ENCODE measurements at regions not wholly inside any gene's neighbourhood (a gene's known extent, or its start where the extent isn't known, plus 50 kb on each side); places are given as distances from the start of the nearest gene placed in this dataset.

DNA sequence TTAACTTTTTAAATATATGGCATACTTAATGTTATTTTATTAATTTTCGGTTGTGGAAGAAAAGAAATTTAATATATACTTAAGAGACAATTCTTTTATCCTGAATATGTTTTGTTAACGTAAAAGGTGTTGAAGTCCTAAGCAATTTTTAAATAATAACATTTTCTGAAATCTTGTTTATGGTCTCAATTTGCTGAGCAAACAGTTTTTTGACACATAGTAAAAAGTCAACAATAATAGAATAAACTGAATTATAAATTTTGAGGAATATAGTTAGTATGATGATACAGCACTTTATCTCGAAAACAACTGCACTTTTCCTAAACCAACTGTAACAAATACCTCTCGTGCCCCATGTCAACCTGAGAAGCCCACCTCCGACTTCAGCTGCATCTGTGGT lies 229.8 kb upstream of the TARS1 start:
- no peak for DNase-seq (ENCODE audit: low spot score)

- no peak for DNase-seq (ENCODE audit: low spot score)
Observed at GRCh38 chr5:33212439-33212838, 228.3 kb upstream of the TARS1 start.

DNA sequence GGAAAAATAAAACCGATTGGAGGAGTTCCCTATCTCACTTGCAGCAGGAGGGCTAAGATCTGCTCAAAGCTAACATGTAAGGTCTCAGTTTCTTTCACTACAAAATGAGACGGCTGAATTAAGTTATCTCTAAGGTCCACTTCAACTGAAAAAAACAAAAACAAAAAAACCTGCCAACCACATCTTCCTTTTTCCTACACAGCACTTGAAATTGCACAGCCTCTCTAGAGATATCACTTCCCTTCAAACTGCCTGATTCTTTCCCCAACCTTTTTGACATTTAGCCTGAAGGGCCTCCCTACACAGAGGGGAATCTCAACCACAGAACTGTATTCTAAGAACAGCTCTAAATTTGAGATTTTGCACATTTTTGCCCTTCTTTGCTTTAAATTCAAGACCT lies 227.9 kb upstream of the TARS1 start:
- no peak for DNase-seq (ENCODE audit: low spot score)

DNA sequence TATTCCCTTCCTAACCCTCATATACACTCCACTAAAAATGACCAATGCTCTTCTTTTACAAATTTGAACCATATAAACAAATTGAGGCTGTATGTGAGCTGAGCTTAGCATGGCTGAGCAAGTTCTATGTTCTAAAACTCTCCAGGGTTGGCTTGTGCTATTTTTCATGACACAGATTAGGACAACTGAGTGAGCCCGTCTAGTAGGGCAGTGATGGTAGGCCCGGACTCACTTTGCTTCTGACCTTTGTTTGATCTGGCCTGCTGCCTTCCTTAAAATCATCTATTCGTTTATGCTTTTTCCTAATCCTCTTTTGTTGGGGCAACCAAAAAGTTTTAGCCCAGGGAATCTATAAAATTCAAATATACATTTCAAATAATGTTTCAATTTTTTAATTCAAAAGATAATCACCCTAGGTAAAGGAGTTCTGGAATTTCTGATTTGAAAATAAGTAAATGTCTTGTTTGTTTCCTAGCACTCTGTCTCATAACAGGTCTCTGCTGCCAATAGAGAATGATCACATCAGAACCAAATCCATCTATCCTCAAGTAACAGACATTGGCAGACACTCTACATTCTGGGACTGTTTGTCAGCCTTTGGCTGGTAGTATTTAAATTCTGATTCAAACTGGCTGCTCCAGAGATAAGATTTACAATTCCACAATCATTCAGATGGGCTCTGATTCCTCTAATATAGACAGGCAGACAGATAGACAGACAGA lies 217.0 kb upstream of the TARS1 start:
- no peak for DNase-seq (ENCODE audit: low spot score)

- DNase-seq (ENCODE audit: low spot score) = no peak
Observed at GRCh38 chr5:33224285-33224961, 216.3 kb upstream of the TARS1 start.

- no peak for DNase-seq (ENCODE audit: low spot score)
Observed at GRCh38 chr5:33227247-33227646, 213.5 kb upstream of the TARS1 start.

- no peak for DNase-seq (ENCODE audit: low spot score)
Observed at GRCh38 chr5:33227746-33228145, 213.0 kb upstream of the TARS1 start.

DNA sequence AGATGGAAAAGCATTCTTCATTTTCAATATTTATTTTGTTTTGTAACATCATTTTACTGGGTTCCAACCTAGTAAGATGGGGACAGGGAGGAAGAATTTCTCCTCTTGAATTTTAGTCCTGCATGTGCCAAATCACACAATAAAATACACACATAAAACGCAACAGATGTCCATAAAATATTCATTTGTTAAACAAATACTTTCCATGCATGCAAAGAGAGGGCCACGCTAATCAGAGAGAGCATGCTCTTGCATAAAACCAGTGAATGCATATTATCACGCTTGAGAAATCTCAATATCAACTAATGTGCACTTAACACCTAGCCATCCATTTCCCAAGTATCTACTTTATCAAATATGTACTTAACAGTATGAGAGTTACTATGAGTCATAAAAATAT lies 212.6 kb upstream of the TARS1 start:
- no peak for DNase-seq (ENCODE audit: low spot score)

GRCh38 chr5:33229216-33229615 lies 211.5 kb upstream of the TARS1 start:
- no peak for DNase-seq (ENCODE audit: low spot score)

- DNase-seq (ENCODE audit: low spot score) = no peak
Observed at GRCh38 chr5:33230467-33231078, 210.2 kb upstream of the TARS1 start.

GRCh38 chr5:33231214-33231710 lies 209.5 kb upstream of the TARS1 start:
- DNase-seq (ENCODE audit: low spot score) = no peak

DNA sequence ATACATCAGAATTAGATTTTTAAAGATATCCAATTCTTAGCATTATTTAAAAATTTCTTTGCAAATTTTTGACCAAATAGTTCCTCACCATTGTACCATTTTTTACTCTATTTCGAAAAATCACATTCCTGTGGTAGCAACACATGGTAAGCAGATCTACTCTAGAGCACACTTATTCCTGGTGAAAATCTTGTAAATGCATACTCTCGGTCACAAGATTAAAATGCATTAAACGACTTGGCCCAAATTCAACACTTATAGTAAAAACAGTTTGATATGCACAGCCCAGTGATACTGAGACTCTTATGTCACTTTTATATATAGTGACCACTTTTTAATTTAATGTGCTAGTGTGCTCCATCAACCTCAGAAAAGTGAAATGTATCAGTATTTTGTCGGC lies 208.8 kb upstream of the TARS1 start:
- DNase-seq (ENCODE audit: low spot score) = no peak

- DNase-seq (ENCODE audit: low spot score) = no peak
Observed at GRCh38 chr5:33232731-33233505, 207.8 kb upstream of the TARS1 start.

- no peak for DNase-seq (ENCODE audit: low spot score)
Observed at GRCh38 chr5:33235304-33235703, 205.5 kb upstream of the TARS1 start.

DNA sequence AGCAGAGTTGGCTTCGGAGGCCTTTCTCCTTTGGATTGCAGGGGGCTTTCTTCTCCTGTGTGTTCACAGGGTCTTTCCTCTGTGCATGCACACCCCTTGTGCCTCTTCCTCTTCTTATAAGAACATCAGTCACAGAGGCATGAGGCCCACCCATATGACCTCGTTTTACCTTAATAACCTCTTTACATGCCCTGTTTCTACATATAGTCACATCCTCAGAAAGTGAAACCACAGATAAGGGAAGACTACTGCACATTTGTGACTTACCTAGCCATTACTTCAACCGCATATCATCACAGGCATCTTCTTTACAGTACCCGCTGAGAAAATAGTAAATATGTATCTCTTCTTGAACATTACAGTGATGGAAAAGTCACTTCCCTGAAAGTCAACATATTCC lies 204.9 kb upstream of the TARS1 start:
- no peak for DNase-seq (ENCODE audit: low spot score)

DNA sequence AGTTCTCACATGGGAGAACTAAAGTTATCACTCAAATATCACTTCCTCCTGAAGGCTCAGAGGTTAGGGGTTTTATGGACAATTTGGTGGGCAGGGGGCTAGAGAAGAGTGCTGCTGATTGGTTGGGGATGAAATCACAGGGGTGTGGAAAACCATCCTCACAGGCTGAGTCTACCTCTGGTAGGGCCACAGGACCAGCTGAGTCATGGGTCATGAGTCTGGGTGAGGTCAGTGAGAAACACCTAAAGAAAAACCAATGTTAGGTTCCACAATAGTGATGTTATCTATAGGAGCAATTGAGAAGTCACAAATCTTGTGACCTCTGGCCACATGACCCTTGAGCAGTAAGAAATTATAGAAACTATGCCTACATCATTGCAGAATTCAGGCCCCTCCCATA lies 203.3 kb upstream of the TARS1 start:
- DNase-seq (ENCODE audit: low spot score) = no peak

DNA sequence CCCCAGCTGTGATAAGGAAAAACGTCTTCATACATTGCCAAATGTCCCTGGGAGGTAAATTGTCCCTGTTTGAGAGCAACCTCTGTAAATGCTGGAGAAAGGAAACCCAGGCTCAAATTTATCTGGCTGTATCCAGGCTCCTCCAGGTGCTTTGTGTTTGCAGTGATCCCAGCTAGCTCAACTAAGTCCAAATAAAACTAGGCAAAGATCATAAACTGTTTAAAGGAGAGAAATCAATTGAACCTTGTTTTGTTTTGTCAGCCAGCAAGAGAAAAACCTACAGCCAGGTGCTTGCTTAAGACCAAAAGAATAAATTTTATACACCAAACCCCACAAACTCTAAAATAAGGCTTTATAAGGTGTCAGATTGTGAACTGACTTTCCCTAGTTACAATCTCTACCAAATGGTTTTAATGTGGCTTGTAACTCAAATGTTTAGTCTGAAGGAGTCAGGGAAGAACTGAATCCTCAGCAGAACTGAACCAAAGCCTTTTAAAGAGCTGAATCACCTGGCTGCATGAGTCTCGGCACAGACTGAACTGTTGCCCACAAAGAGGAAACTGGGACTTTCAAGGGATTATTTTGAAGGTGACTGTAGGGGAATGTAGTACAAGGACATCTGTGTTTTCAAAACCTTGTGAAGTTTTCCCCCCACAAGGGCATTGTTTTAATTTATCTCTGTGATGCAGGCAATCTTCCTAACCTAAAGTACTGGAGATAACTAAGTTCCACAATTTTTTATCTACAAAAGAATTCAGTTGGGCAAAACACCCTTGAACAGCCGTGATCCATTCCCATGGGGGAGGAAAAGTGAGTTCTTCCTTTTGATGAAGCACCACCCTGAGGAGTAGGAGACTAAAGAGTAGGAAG lies 201.7 kb upstream of the TARS1 start:
- no peak for DNase-seq (ENCODE audit: low spot score)

DNA sequence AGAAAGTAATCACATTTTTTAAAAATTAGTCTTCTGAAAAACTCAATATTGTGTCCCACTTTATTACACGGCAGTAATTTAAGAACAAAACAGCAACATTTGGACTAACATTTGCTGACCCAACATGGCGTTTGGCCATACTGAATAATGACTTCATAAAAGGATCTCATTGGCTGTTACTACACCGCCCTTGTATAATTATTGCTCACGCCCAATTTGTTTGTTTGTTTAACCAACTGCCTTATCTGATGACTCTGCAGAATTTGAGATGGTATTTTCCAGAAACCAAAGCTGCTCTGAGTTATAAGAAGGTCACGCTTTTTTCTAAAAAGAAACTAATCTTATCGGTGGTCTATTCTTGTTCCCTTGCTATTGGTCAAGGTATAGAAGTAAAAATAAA lies 200.2 kb upstream of the TARS1 start:
- no peak for DNase-seq (ENCODE audit: low spot score)

DNA sequence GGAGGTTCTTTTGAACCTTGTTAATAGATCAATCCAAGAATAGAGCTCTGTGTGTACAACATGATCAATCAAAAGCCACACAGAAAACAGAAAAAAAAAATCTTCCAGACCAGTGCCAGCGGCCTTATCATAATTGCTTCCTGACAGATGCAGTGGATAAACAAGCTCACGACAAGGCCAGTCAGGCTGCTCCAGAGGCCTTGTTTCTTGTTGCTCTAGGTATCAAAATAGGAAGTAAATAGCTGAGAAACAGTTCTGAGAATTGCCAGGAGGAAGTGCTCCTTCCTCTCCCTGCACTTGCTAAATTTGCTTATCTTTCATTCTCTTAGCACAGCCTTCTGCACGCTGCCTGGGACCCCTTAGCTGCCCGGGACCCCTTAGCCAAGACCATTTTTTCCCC lies 199.0 kb upstream of the TARS1 start:
- no peak for DNase-seq (ENCODE audit: low spot score)

DNA sequence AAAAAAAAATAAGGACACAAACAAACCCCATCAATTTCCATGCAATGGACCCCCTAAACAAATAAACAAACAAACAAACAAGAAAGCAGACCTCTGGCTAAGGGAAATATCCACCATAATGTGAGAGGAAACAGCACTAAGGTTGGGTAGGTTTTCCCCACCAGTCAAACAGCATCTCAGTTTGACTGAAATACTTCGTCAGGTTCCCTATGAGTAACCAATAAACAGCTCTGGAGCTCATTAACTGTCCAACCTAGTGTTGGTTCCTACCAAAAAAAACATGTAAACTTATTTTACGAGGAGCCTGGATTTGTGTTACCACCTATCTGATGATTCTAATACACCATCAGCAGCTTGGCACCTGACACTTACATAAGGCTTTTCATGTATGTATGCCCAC lies 198.5 kb upstream of the TARS1 start:
- DNase-seq (ENCODE audit: low spot score) = no peak

DNA sequence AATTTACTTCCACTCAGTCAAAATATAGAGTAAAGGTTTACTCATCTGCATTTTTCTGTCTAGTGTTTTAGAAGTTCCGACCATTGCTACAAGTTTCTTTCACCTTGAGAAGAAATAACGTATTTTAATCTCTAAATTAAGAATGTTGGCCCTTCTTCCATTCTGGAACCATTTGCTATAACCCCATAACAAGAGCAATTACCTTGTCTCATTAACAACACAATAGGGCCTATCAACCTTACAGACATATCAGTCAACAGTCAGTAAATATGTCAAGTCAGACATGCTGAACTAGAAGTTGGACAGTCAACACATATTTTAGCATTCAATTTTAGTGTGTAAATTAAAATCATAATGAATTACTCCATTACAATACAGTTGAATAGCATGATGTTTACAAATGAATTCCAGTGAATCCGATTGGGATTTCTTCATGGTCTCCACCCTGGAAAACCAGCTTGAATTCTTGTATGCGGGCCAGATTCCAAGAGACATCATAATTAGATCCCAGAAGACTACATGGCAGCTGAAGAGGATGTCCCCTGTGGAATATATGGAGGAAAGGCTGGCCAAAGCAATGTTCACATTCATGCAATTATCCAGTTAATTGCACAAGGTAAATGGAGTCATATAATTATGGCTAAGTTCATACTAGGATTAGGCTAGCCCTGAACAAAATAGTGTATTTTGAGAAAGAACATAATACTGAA lies 196.2 kb upstream of the TARS1 start:
- no peak for DNase-seq (ENCODE audit: low spot score)
